ENCODE measurements at regions not wholly inside any gene's neighbourhood (a gene's known extent, or its start where the extent isn't known, plus 50 kb on each side); places are given as distances from the start of the nearest gene placed in this dataset.
"Not testable (repeated sequence)": the region's sequence is repeated elsewhere in the genome, so short reads cannot be mapped to it uniquely, and the experiment has no call there.

GRCh38 chr12:61531195-61531594 is 729.0 kb upstream of the USP15 start:
- no peak for DNase-seq

GRCh38 chr12:61536117-61536516 is 724.1 kb upstream of the USP15 start:
- no peak for DNase-seq

GRCh38 chr12:61536525-61536924 is 723.7 kb upstream of the USP15 start:
- DNase-seq, result no peak

GRCh38 chr12:61538951-61539350 is 721.3 kb upstream of the USP15 start:
- no peak for DNase-seq

GRCh38 chr12:61542551-61542950 is 717.7 kb upstream of the USP15 start:
- no peak for DNase-seq

- DNase-seq, result no peak
Observed at GRCh38 chr12:61546296-61546695, 713.9 kb upstream of the USP15 start.

- DNase-seq, result no peak
Observed at GRCh38 chr12:61553091-61553490, 707.1 kb upstream of the USP15 start.

- DNase-seq, result no peak
Observed at GRCh38 chr12:61554268-61555008, 705.8 kb upstream of the USP15 start.

- no peak for DNase-seq
Observed at GRCh38 chr12:61563665-61564450, 696.3 kb upstream of the USP15 start.

GRCh38 chr12:61564466-61564865 is 695.7 kb upstream of the USP15 start:
- DNase-seq, result no peak

GRCh38 chr12:61566183-61566582 is 694.0 kb upstream of the USP15 start:
- DNase-seq, result no peak

GRCh38 chr12:61574339-61574738 is 685.9 kb upstream of the USP15 start:
- no peak for DNase-seq

- no peak for DNase-seq
Observed at GRCh38 chr12:61584943-61585342, 675.3 kb upstream of the USP15 start.

- not testable (repeated sequence) for DNase-seq
Observed at GRCh38 chr12:61590864-61591263, 669.3 kb upstream of the USP15 start.

GRCh38 chr12:61610143-61610542 is 650.1 kb upstream of the USP15 start:
- no peak for DNase-seq

GRCh38 chr12:61629702-61630101 is 630.5 kb upstream of the USP15 start:
- no peak for DNase-seq

- DNase-seq, result no peak
Observed at GRCh38 chr12:61646639-61647038, 613.6 kb upstream of the USP15 start.

GRCh38 chr12:61647566-61647965 is 612.6 kb upstream of the USP15 start:
- DNase-seq, result no peak

- no peak for DNase-seq
Observed at GRCh38 chr12:61652265-61652664, 607.9 kb upstream of the USP15 start.

- no peak for DNase-seq
Observed at GRCh38 chr12:61654698-61655097, 605.5 kb upstream of the USP15 start.

- DNase-seq, result no peak
Observed at GRCh38 chr12:61655241-61655640, 605.0 kb upstream of the USP15 start.

GRCh38 chr12:61667676-61668075 is 592.5 kb upstream of the USP15 start:
- no peak for DNase-seq

- no peak for DNase-seq
Observed at GRCh38 chr12:61676520-61676919, 583.7 kb upstream of the USP15 start.

GRCh38 chr12:61687407-61687806 is 572.8 kb upstream of the USP15 start:
- DNase-seq, result no peak

- no peak for DNase-seq
Observed at GRCh38 chr12:61694214-61694613, 566.0 kb upstream of the USP15 start.
